GM12878 (cell line): ENCODE measurements at regions not wholly inside any gene's neighbourhood (a gene's known extent, or its start where the extent isn't known, plus 50 kb on each side); places are given as distances from the start of the nearest gene placed in this dataset.

Source experiments
- ATAC-seq: fragments of 200-7000 bp; cut with Tn5 transposase; 3 replicates; pipeline ENCODE4 v1.9.1; 2020; ENCODE audit warnings: mild to moderate bottlenecking, moderate library complexity
- BruUV-seq: library from RNA; stranded (reverse); fragments of 400-500 nt; replicated peaks from 2 replicates; lab custom pipeline; 2021; lab: Mats Ljungman, UMichigan
- CTCF ChIA-PET: fragments of 300-600 bp; sonication (Branson Sonifier 250); formaldehyde crosslinking; extraction: SDS; loops from one replicate; lab custom pipeline; 2021; ENCODE audit warnings: inconsistent platforms; lab: Yijun Ruan, JAX
- POLR2A ChIA-PET: fragments of 350-600 bp; formaldehyde crosslinking; extraction: SDS; loops from one replicate; lab custom pipeline; 2021; ENCODE audit warnings: inconsistent platforms; lab: Charles Lee
- RAD21 ChIA-PET: fragments of 300-600 bp; sonication (Branson Sonifier 250); formaldehyde crosslinking; loops from one replicate; lab custom pipeline; 2023; ENCODE audit warnings: antibody characterized with exemption; ENCODE audit not compliant: unreplicated experiment; lab: Charles Lee
- SMC1A ChIA-PET: fragments of 300-600 bp; sonication (Branson Sonifier 250); formaldehyde crosslinking; loops from one replicate; lab custom pipeline; 2023; ENCODE audit not compliant: unreplicated experiment, uncharacterized antibody; lab: Charles Lee
- DNase-seq: peaks from one replicate; pipeline ENCODE4 v3.0.0-alpha.2; 2011; ENCODE audit warnings: low read depth, low spot score
- FAIRE-seq: peaks from 3 replicates; lab custom pipeline; 2011; peaks lifted over from hg19 to GRCh38; lab: Jason Lieb, UNC
- H2AFZ ChIP-seq: 2 replicates; pipeline ENCODE4 v1.6.0; 2011; ENCODE audit warnings: low read depth, low read length, control low read depth; ENCODE audit not compliant: control insufficient read depth
- H3K27ac ChIP-seq: 2 replicates; pipeline ENCODE4 v1.5.1; 2011; ENCODE audit warnings: control low read depth; ENCODE audit not compliant: control insufficient read depth, insufficient read depth
- H3K27me3 ChIP-seq, 2 experiments: replicated peaks in 1 of 2; 2 replicates each; pipeline versions ENCODE4 v1.6.0 to v1.6.1; 2011; ENCODE audit warnings: low read length in 1 of 2; ENCODE audit not compliant: control insufficient read depth in 2 of 2, insufficient read depth in 2 of 2
- H3K36me3 ChIP-seq, 2 experiments: 2 replicates each; pipeline ENCODE4 v1.5.1; 2011; ENCODE audit warnings: low read length in 1 of 2; ENCODE audit not compliant: control insufficient read depth in 2 of 2, insufficient read depth in 2 of 2
- H3K4me1 ChIP-seq: 2 replicates; pipeline ENCODE4 v1.6.1; 2011; ENCODE audit warnings: mild to moderate bottlenecking, low read length, moderate library complexity, mixed read lengths; ENCODE audit not compliant: control insufficient read depth, insufficient read depth
- H3K4me2 ChIP-seq: 2 replicates; pipeline ENCODE4 v1.6.0; 2011; ENCODE audit warnings: control low read depth; ENCODE audit not compliant: control insufficient read depth, insufficient read depth
- H3K4me3 ChIP-seq: fragments of 200-600 bp; sonication (generic); 2 replicates; pipeline ENCODE4 v1.5.1; 2016
- H3K79me2 ChIP-seq: 2 replicates; pipeline ENCODE4 v1.6.0; 2011; ENCODE audit warnings: low read length; ENCODE audit not compliant: control insufficient read depth, insufficient read depth
- H3K9ac ChIP-seq: 2 replicates; pipeline ENCODE4 v1.8.0; 2011; ENCODE audit warnings: low read length, control low read depth, mixed read lengths; ENCODE audit not compliant: control insufficient read depth, insufficient read depth
- H3K9me3 ChIP-seq: replicated peaks from 3 replicates; pipeline ENCODE4 v1.5.1; 2011; ENCODE audit warnings: mild to moderate bottlenecking, low read length; ENCODE audit not compliant: control insufficient read depth, insufficient read depth
- H4K20me1 ChIP-seq: 2 replicates; pipeline ENCODE4 v1.6.0; 2011; ENCODE audit not compliant: control insufficient read depth, insufficient read depth
- CBX3 ChIP-seq: fragments of 200-600 bp; sonication (generic); IDR thresholded peaks from 2 replicates; pipeline ENCODE4 v1.6.1; 2016; ENCODE audit warnings: low read depth, borderline replicate concordance
- EGR1 ChIP-seq, 2 experiments: IDR thresholded peaks; 1 replicate in 1 of 2; 2 replicates in 1 of 2; pipeline ENCODE4 v1.6.1; 2011 to 2012; ENCODE audit warnings: low read depth in 2 of 2, low read length in 2 of 2, borderline replicate concordance in 1 of 2, mild to moderate bottlenecking in 1 of 2, moderate library complexity in 1 of 2
- ESRRA ChIP-seq: IDR thresholded peaks from 2 replicates; pipeline ENCODE4 v1.6.1; 2012; ENCODE audit warnings: mild to moderate bottlenecking, low read length, improper control_type of control experiment
- EZH2 ChIP-seq: IDR thresholded peaks from 2 replicates; pipeline ENCODE4 v1.6.1; 2012; ENCODE audit warnings: low read depth, mild to moderate bottlenecking, control low read depth, inconsistent platforms, low read length, borderline replicate concordance; ENCODE audit not compliant: control insufficient read depth
- NR2F1 ChIP-seq: fragments of 450-650 bp; conservative IDR thresholded peaks from 2 replicates; pipeline ENCODE4 v1.6.1; 2017; ENCODE audit warnings: mild to moderate bottlenecking
- POU2F2 ChIP-seq: IDR thresholded peaks from 3 replicates; pipeline ENCODE4 v1.6.1; 2011; ENCODE audit warnings: low read depth, mild to moderate bottlenecking, low read length, borderline replicate concordance
- RFX5 ChIP-seq: IDR thresholded peaks from 2 replicates; pipeline ENCODE4 v1.6.1; 2011; ENCODE audit warnings: low read depth, low read length, improper control_type of control experiment
- RUNX3 ChIP-seq: IDR thresholded peaks from 2 replicates; pipeline ENCODE4 v1.6.1; 2012; ENCODE audit warnings: low read length, inconsistent platforms
- SMC3 ChIP-seq: IDR thresholded peaks from 2 replicates; pipeline ENCODE4 v1.6.1; 2011; ENCODE audit warnings: low read length, improper control_type of control experiment, borderline replicate concordance
- STAT1 ChIP-seq: fragments of 450-650 bp; conservative IDR thresholded peaks from 2 replicates; pipeline ENCODE4 v1.6.1; 2014; ENCODE audit warnings: antibody characterized with exemption, mild to moderate bottlenecking
- TCF7 ChIP-seq: IDR thresholded peaks from 2 replicates; pipeline ENCODE4 v1.6.1; 2014; ENCODE audit warnings: antibody characterized with exemption, borderline replicate concordance
- ZNF622 ChIP-seq: fragments of 450-650 bp; IDR thresholded peaks from 2 replicates; pipeline ENCODE4 v1.6.1; 2017; ENCODE audit warnings: mild to moderate bottlenecking, inconsistent platforms
- WGBS: methylation state at CpG from one replicate; pipeline ENCODE4 v1.1.6; 2016; ENCODE audit warnings: low lambda C conversion rate; ENCODE audit not compliant: insufficient replicate concordance, insufficient coverage; ENCODE audit errors: missing lambda C conversion rate; 5-methylcytosine and 5-hydroxymethylcytosine counted together
- in situ Hi-C: fragments of 300-500 bp; cut with MboI; formaldehyde crosslinking; loops from 9 replicates; pipeline ENCODE4 v1.14.3; 2018; ENCODE audit warnings: mixed read lengths
- intact Hi-C: fragments of 100-400 bp; cut with micrococcal nuclease; formaldehyde crosslinking; loops from one replicate; pipeline ENCODE4 v1.14.2; 2022; ENCODE audit not compliant: unreplicated experiment
- TF ChIP-seq, protein P1 (sequence below): fragments of 450-650 bp; formaldehyde crosslinking; IDR thresholded peaks from 2 replicates; pipeline ENCODE4 v1.5.0; 2022; ENCODE audit warnings: mild to moderate bottlenecking, missing genetic modification characterization
- TF ChIP-seq, protein P2 (sequence below): IDR thresholded peaks from 2 replicates; pipeline ENCODE4 v1.6.1; 2011; ENCODE audit warnings: borderline replicate concordance, low read depth, mild to moderate bottlenecking, moderate library complexity, mixed read lengths, low read length; ENCODE audit not compliant: insufficient read depth; ENCODE audit errors: extremely low read length
- TF ChIP-seq, protein P3 (sequence below): fragments of 450-650 bp; formaldehyde crosslinking; IDR thresholded peaks from 2 replicates; pipeline ENCODE4 v1.4.0; 2022; ENCODE audit warnings: mild to moderate bottlenecking, moderate library complexity

DNA sequence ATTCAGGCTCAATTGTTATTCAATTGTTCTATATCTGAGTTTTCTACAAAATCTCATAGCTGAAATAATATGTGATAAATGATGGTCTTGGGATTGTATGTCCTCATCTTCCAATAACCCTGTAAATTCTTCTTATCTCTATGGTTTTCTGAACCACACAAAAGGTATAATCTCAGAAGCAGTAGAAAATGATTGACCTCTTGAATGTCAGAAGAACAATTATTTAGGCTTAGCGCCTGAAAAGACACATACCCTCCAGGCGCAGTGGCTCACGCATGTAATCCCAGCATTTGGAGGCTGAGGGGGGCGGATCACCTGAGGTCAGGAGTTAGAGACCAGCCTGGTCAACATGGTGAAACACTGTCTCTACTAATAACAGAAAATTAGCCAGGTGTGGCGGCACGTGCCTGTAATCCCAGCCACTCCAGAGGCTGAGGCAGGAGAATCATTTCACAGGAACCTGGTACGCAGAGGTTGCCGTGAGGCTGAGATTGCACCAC lies 288.0 kb upstream of the TBC1D5 start:
- intact Hi-C loops (no loop called here), in situ Hi-C loops (no loop called here)
- H3K4me2 ChIP-seq = no peak overlapping the region
- ChIA-PET POLR2A (no interaction called here), RAD21 (no interaction called here), SMC1A (no interaction called here), CTCF (interaction anchor here (0.6 kb wide), 1 partner anchor 256 kb away, joined by 3 read pairs; no protein-coding TSS in a partner anchor)
- FAIRE-seq (no peak), DNase-seq (no peak), ATAC-seq (no peak)
- no peaks in the 10 kb centered on the region for H3K79me2 ChIP-seq
- no peak overlapping the region for H3K4me3 ChIP-seq
- no TSS peak for BruUV-seq
- no peak overlapping the region for H3K27ac ChIP-seq
- no peaks in the 10 kb centered on the region for H4K20me1 ChIP-seq
- H3K27me3 ChIP-seq = no peaks in the 10 kb centered on the region
- 51% methylated on average over 6 of the region's 8 CpGs for whole genome bisulfite sequencing
- no peaks in the 10 kb centered on the region for H3K36me3 ChIP-seq
- no peak overlapping the region for H2AFZ ChIP-seq
- no peak overlapping the region for H3K9ac ChIP-seq
- no peaks in the 10 kb centered on the region for H3K9me3 ChIP-seq
- peaks cover 2% of the 10 kb centered on the region; the same call in 1 of the 2 replicates for H3K4me1 ChIP-seq
- TF ChIP-seq POU2F2 (no peak), RFX5 (no peak), SMC3 (no peak), STAT1 (no peak), ZNF622 (no peak), EGR1 (IDR thresholded peaks at IDR 0.05; ENCODE audit: borderline replicate concordance in 1 of 2, low read depth in 2 of 2, low read length in 2 of 2) (no peak), NR2F1 (no peak), TCF7 (no peak), ESRRA (no peak), RUNX3 (no peak), EZH2 (no peak), CBX3 (no peak)
- TF ChIP-seq, protein P1, sequence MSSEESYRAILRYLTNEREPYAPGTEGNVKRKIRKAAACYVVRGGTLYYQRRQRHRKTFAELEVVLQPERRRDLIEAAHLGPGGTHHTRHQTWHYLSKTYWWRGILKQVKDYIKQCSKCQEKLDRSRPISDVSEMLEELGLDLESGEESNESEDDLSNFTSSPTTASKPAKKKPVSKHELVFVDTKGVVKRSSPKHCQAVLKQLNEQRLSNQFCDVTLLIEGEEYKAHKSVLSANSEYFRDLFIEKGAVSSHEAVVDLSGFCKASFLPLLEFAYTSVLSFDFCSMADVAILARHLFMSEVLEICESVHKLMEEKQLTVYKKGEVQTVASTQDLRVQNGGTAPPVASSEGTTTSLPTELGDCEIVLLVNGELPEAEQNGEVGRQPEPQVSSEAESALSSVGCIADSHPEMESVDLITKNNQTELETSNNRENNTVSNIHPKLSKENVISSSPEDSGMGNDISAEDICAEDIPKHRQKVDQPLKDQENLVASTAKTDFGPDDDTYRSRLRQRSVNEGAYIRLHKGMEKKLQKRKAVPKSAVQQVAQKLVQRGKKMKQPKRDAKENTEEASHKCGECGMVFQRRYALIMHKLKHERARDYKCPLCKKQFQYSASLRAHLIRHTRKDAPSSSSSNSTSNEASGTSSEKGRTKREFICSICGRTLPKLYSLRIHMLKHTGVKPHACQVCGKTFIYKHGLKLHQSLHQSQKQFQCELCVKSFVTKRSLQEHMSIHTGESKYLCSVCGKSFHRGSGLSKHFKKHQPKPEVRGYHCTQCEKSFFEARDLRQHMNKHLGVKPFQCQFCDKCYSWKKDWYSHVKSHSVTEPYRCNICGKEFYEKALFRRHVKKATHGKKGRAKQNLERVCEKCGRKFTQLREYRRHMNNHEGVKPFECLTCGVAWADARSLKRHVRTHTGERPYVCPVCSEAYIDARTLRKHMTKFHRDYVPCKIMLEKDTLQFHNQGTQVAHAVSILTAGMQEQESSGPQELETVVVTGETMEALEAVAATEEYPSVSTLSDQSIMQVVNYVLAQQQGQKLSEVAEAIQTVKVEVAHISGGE (CRISPR knock-in tag) = no peak
- TF ChIP-seq, protein P2, sequence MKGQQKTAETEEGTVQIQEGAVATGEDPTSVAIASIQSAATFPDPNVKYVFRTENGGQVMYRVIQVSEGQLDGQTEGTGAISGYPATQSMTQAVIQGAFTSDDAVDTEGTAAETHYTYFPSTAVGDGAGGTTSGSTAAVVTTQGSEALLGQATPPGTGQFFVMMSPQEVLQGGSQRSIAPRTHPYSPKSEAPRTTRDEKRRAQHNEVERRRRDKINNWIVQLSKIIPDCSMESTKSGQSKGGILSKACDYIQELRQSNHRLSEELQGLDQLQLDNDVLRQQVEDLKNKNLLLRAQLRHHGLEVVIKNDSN = no peak
- TF ChIP-seq, protein P3, sequence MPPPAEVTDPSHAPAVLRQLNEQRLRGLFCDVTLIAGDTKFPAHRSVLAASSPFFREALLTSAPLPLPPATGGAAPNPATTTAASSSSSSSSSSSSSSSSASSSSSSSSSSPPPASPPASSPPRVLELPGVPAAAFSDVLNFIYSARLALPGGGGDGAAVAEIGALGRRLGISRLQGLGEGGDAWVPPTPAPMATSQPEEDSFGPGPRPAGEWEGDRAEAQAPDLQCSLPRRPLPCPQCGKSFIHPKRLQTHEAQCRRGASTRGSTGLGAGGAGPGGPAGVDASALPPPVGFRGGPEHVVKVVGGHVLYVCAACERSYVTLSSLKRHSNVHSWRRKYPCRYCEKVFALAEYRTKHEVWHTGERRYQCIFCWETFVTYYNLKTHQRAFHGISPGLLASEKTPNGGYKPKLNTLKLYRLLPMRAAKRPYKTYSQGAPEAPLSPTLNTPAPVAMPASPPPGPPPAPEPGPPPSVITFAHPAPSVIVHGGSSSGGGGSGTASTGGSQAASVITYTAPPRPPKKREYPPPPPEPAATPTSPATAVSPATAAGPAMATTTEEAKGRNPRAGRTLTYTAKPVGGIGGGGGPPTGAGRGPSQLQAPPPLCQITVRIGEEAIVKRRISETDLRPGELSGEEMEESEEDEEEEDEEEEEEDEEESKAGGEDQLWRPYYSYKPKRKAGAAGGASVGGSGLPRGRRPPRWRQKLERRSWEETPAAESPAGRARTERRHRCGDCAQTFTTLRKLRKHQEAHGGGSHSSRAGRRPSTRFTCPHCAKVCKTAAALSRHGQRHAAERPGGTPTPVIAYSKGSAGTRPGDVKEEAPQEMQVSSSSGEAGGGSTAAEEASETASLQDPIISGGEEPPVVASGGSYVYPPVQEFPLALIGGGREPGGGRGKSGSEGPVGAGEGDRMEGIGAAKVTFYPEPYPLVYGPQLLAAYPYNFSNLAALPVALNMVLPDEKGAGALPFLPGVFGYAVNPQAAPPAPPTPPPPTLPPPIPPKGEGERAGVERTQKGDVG = no peak
